ENCODE measurements at regions not wholly inside any gene's neighbourhood (a gene's known extent, or its start where the extent isn't known, plus 50 kb on each side); places are given as distances from the start of the nearest gene placed in this dataset.

DNA sequence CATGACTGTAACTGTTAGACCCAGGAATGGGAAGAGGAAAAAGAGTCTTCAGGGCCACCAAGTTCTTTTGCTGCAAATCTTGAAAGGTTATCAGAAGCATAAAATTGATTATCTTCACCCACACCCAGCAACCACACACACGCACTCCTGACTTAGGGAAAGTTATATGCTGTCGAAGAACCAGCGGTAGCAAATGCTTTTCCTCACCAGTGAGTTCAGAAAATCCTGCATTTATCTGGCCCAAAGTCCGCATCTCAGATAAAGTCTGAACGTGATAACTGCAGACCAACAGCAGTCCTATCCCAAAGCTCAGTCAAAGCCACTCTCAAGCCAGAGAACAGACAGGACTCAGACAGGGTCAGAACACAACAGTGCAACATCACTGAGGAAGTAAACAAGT, 115.6 kb downstream of the IRS2 start:
- no peak for DNase-seq (ENCODE audit: low spot score)

DNA sequence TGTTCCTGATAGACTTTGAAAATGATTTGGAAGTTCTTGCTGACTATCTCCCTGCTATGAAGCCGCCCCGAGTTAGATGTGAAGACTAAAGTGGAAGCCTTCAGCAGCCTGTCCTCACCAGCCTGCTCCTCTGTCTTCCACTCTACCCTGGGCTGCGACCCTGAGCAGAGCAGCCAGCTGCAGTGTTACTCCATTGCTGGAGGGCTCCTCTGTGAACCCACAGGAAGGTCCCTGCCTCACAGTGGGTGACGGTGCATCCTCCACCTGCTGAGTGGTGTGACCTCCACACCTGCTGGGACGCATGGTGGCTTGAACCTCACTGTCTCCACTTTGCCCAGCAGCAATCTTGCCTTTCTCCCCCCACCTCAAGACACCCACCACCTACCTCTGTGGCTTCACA, 116.4 kb downstream of the IRS2 start:
- no peak for DNase-seq (ENCODE audit: low spot score)

DNA sequence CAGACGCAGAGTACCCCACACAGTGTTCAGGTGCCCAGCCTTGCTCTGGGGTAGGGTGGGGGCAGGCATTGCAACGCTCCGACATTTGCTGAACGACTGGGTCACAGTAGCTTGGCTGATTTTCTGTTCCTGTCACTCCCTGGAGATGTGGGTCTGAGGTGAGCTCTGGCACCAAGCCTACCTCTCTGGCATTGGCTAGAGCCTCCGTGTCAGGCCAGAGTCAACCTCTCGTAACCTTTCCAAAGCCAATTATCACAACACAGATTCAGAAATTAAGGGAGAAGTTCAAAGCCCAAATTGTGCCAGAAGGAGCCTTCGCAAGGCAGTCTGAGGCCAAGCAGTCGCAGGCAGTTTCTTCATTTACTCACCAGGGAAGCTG, 117.2 kb downstream of the IRS2 start:
- no peak for DNase-seq (ENCODE audit: low spot score)

DNA sequence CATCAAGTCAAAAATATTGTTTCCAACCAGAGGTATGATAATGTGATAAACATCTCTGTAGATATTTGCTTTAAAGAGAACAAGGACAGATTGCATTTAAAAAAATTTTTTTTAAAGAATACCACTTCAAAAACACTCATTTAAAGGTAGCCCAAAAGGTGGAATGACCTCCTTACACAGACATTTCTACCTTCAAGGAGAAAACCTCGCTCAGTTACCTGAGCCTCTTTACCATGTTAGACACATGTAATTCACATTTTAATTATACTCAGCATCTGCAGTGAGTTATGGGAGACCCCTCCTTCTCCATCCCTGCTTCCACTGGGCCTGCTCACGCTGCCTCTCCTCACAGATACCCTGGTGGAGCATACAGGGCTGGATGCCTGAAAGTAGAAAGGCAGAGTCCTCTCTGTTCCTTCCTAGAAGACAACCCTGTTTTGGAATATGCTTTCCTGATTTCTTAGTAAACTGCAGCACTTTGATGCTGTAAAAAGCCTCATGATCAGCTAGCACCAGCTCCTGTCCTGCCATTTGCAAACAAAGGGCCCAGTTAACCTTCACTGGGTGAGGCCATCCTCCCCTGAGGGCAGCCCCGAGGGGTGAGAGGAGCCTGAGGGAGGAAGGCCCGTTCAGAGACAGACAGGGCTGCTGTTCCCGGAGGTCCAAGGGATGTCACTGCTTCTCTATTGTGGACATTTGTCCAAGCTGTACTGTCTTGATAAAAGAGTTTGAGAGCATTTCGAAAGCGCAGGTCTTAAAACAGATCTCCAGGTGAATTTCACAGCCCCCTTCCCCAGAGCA, 117.8 kb downstream of the IRS2 start:
- no peak for DNase-seq (ENCODE audit: low spot score)

DNA sequence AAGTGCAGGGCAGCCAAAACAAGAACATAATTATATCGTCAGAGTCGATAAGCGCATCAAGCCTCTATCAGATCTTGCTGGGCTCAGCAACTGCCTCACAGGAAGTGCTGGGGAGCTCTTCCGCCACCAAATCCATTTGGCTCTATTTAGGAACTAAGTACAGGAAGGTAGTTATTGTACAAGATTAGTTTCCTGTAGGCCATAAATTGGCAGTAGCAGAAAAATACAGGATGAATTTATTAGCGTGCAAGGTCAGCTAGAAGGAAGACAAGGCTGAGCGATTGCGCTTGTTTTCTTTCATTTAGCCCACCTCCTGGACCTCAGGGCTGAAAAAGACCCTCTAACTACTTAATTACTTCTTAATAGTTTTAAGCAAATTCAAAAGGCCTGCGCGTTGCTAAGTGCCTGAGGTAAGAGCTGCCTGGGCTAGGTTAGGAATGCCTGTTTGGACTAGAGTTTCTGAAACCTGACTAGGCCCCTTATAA, 118.5 kb downstream of the IRS2 start:
- no peak for DNase-seq (ENCODE audit: low spot score)

DNA sequence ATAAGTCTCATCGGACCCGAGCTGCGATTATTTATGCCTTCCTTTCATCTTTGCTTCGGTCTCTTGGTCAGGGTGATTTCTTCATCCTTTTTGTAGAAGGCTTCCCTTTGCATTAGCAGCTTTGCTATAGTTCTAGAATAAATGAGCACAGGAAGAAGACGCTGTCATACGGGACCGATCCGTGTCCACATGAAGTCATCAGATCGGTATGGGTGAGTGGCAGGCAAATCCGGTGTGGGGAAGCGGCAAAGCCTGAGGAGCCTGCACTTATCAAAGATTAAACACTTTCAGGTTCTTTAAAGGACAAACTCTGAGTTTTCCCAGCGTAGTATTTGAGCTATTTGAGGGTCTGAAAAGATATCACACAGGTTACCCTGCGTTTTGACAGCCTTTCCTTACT, 119.3 kb downstream of the IRS2 start:
- no peak for DNase-seq (ENCODE audit: low spot score)

DNA sequence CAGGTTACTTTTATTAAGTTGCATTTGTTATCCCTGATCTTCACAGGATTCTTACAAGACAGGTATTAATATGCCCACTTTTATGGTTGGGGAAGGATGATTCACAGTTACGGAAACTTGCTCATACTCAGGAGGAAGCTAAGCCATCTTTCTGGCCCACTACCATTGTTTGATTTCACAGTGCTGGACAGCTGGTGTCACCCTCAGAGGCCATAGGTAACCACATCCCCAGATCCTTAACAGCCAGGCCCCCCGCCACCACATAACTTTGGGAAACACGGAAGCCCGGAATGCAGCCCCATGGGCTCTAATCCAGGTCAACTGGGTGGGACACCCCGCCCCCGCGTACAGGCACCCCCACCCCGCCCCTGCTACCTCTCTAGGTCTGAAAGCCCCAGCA, 119.7 kb downstream of the IRS2 start:
- DNase-seq (ENCODE audit: low spot score): no peak

DNA sequence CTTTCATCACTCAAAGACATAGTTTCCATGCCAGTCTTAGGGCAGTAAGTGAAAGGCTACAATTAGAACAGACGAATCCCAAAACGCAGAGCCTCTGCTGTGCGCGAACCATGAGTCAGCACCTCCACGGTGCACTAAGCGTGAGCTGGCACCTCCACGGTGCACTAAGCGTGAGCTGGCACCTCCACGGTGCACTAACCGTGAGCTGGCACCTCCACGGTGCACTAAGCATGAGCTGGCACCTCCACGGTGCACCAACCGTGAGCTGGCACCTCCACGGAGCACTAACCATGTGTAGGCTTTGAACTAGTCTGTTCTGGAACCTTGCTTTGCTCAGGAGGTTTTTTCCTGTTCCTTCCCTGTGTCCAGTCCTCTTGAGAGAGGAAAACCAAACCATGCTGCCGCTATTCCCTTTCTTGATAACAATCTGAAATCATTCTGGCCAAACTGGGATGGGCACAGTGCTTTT, 120.6 kb downstream of the IRS2 start:
- DNase-seq (ENCODE audit: low spot score): no peak

DNA sequence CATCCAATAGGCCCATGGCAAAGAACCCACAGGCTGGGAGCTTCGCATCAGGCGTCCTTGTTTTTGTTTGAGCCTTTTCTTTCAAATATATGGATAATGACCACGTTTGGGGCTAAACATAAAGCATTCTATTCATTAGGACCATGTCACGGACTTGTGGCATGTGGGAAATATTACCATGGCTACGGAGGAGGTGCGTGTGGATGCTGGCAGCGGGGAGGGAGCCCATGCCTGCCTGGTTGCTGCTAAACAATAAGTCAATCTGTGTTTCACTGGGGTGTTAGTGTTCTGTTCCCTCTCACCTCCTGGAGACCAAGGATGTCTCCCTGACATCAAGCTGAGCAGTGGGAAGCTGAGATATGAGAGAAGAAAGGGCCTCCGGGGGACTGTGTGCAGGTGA, 121.1 kb downstream of the IRS2 start:
- no peak for DNase-seq (ENCODE audit: low spot score)

DNA sequence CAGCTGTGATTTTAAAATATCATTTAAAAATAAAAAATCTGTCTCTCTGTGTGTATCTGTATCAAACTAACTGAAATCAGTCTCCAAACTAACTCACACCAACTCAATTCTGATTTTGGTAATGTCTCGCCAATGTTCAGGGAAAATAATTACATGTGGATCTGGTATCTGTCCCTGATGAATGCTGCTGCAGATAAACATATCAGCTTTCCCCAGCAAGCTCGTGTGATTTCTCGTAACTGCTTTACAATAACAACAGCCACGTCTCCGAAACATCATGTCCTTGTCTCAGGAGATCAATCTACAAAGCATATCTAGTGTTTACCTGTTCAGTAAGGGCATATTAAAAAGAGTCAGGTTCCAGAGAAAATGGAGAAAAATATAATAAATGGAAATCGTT, 129.0 kb downstream of the IRS2 start:
- DNase-seq (ENCODE audit: low spot score): no peak

DNA sequence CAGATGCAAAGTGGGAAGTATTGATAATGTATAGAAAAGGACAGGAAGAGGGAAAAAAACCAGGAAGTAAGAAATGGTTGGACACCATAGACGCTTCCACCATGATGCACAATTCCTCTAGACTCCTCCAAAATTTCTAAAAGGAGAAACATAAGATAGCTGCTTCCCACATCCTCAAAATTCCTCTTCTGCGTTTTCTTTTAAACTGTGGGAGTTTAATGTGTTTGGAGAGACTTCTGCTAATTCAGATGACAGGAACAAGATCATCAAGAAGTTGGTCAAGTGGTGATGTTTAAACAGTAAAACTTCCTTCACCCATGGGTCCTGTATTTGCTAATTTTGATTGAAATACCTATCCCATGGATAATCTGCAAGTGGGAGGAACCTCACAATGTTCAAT, 130.2 kb downstream of the IRS2 start:
- DNase-seq (ENCODE audit: low spot score): no peak

DNA sequence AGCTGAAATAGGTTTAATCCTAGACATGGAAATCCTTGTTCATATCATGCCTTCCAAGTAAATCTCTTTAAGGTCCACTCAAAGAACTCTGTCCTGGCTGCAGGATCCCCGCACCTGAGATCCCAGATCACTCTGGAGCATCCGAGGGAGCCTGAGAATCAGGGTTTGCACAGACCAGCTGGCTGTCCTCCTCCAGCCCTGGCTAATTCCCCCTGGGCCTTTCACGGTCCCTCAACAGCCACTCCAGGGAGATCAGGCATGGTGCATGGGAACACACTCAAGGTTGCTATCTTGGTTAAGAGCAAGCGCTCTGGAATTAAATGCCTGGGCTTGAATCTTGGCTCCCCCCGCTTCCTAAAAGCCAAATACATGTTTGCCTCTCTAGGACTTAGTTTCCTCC, 130.8 kb downstream of the IRS2 start:
- no peak for DNase-seq (ENCODE audit: low spot score)

DNA sequence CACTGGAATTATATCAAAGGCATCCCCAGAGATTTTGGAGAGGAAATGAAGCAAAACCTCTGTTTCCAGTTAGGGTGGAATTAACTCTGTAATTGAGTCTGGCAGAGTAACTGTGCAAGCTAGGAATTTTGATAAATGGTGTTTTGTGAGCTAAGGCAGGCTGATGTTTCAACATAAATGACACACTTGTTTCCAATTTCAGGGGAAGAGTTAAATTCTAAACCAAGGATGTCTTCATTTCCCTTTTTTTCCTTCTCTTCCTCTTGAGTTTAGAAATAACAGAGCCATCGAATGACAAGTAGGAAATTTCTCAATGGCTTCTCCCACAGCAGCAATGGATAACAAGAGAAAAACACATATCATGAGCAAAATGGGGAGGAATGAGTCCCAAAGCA, 131.2 kb downstream of the IRS2 start:
- peak; percentile 27 for DNase-seq (ENCODE audit: low spot score)

DNA sequence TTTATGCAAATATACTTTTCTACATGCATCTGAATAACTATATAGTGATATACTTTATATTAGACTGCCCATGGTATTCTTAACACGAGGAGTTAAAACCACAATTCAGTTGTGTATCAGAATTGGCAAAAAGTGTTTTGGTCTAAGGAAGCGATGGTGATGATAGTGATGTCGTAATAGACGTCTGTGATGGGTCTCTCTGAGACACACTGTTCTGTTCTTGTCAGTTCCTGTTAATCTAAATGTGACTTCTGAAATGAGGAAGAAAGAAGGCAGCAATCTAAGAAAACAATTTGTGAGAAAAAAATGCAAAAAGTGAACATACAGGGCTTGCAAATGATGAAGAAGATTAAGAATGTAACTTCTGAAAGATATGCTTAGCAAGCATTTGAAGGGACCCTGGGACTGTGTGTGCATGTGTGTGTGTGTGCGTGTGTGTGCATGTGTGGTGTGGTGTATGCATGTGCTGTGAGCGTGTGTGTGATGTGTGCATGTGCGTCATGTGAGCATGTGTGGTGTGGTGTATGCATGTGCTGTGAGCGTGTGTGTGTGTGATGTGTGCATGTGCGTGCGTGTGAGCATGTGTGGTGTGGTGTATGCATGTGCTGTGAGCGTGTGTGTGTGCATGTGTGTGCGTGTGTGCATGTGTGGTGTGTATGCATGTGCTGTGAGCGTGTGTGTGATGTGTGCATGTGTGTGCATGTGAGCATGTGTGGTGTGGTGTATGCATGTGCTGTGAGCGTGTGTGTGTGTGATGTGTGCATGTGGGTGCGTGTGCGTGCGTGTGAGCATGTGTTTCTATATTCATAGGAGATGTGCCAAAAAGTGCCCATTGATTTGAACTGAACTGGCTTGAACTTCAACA, 131.8 kb downstream of the IRS2 start:
- DNase-seq (ENCODE audit: low spot score): peak; percentile 30

DNA sequence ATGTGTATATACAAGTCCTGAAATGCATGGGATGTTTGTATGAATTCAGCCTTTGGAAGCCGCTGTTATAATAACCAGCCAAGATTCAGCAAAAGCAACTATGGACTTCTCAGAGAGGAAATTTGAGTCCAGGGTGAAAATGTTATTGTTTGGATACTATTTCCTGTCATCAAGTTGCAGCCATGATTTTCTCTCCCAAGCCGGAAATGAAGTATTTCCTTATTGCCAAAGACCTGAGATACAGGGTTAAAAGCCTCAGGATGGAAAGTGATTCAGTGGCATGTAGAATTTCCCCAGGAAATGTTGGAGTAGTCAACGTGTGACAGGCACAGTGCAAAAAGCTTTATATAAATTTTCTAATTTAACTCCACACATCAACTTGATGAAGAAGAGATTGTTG, 133.9 kb downstream of the IRS2 start:
- no peak for DNase-seq (ENCODE audit: low spot score)

DNA sequence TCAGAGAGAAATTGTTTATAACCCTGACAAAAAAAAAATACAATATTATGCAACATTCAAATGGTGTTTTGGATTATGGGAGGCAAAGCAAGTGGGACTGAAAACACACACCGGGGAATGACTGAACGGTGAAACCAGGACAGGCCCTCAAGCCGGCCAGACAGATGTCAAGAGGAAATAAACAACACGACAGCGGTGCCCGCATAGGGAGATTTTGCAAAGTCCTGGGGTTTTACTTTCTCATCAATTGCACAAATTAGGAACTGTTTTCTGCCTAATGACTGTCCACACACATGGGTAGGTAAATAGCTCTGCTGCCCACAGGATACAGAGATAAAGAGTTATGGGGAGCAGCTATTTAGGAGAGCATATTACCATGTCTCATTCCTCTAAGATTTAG, 134.5 kb downstream of the IRS2 start:
- no peak for DNase-seq (ENCODE audit: low spot score)

DNA sequence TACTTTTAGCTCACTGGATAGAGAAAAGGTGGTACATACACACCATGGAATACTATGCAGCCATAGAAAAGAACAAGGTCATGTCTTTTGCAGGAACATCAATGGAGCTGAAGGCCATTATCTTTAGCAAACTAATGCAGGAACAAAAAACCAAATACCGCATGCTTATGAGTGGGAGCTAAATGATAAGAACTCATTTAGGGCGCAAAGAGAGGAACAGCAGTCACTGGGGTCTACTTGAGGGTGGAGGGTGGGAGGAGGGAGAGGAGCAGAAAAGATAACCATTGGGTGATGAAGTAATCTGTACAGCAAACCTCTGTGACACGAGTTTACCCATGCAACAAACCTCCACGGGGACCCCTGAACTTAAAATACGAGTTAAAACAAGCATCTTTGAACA, 135.1 kb downstream of the IRS2 start:
- DNase-seq (ENCODE audit: low spot score): no peak

DNA sequence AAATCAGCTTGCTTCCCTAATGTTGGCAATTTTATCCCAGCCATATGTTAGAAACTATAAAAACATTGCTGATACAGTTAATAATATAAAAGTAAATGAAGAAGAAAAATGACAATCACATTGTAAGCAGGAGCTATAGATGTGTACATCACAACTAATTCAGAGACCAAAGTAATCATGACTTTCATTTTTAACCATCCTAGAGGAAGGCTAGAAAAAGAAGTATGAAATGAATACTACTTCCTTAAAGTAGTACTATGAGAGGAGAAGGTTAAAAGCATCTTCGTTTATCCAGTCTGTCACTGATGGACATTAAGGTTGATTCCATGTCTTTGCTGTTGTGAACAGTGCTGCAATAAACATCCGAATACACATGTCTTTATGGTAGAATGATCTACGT, 135.5 kb downstream of the IRS2 start:
- DNase-seq (ENCODE audit: low spot score): no peak

DNA sequence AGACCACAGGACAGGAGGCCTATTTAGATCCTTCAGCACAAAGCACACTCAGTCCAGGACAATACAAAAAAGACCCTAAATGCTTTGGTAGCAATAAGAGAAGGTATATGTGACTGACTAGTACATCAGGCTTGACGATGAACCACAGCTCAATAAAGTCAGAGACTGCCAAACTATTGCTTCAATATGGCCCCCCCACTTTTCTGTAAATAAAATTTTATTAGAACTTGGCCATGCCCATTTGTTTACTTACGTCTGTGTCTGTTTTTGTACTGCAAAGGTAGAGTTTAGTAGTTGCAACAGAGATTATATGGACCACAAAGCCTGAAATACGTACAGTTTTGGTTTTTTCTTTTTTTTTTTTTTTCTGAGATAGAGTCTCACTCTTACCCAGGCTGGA, 136.7 kb downstream of the IRS2 start:
- DNase-seq (ENCODE audit: low spot score): no peak

DNA sequence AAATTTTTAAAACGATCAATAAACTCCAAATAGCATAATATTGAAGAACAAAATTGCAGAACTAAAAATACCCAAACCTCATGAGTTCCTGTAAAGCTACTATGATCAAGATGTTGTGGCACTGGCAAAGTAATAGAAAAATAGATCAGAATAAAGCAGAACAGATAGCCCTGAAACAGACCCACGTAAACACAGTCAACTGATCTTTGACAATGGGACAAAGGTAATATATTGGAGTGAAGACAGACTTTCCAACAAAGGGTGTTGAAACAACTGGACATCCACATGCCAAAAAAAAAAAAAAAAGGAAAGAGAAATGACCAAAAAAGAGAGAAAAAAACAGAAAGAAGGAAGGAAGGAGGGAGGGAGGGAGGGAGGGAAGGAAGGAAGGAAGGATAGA, 138.7 kb downstream of the IRS2 start:
- DNase-seq (ENCODE audit: low spot score): no peak

DNA sequence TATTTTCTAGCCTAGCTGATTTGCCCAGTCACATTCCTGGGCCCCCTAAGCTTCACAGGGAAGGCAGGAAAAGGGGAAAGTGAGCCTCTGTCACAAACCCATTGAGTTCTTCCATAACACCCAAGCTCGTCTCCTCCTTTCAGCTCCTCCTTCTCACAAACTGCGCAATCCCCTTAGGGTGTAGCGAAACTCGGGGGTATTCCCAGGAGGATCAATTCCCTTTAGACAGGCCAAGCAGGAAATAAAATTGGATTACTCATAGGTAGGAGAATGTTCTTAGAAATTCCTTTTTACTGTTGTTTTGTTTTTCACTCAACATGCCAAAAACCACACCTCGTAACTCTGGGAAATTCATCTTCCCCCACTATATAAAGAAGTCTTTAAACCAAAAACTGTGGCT, 139.3 kb downstream of the IRS2 start:
- no peak for DNase-seq (ENCODE audit: low spot score)

DNA sequence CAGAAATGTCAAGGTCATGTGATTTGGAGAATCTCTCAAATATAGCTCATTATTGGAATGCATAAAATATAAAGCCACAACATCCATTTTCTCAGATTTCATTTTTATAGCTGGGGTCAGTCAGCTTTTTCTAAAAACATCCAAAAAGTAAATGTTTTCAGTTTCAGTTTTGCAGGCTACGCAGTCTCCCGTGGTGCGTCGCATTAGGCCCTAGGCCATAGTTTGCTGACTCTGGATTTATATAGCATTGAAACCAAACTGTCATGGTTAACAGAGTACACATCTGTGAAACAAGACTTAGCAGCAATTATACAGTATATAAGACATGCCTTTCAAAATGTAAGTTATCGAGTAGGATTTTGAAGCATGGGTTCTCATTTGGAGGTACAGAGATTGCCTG, 140.0 kb downstream of the IRS2 start:
- no peak for DNase-seq (ENCODE audit: low spot score)

DNA sequence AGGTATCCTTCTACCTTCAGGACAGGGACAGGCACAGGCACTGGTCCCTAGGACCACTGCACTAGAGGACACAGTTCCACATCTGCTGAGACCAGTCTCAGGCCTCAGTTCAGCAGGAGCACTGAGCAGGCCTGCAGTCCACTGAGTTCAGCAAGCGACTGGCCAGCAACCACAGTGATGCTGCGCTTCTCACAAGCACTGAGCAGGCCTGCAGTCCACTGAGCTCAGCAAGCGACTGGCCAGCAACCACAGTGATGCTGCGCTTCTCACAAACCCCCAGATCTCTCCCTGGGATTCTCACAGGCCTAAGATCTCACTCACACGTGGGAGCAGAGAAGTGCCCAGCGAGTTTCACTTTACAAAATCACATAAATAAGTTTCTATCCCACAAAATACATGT, 140.6 kb downstream of the IRS2 start:
- no peak for DNase-seq (ENCODE audit: low spot score)
